ENCODE measurements at regions not wholly inside any gene's neighbourhood (a gene's known extent, or its start where the extent isn't known, plus 50 kb on each side); places are given as distances from the start of the nearest gene placed in this dataset.

DNA sequence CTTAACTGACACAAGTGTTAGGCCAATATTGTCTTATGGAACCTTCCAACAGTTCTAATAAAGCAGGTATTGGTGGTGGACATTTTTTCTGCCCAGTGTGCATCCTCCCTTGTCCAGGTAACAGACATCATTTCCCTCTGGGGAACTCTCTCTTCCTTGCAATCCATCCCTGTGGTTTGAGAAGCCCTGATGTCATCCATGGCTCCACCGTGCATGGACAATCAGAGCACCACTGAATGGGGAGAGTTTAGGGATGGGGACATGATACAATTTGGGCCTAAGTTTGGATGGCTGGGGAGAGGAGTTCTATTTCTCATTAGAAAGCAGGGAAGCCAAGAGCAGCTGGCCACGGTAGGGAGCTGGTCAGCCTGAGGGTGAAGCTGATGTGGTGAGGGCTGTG is 60.2 kb upstream of the ZFP64 start:
- ChIA-PET POLR2A (no interaction called here), CTCF (interaction anchor here (1.3 to 1.4 kb wide), 2 partner anchors 9 kb away, joined by 3 to 7 read pairs; no protein-coding TSS in a partner anchor)
- Histone ChIP-seq H3K27me3 (ENCODE audit: control insufficient read depth, insufficient read depth, low read length) (no peaks in the 10 kb centered on the region), H3K9me3 (ENCODE audit: control insufficient read depth, insufficient read depth, low read length) (no peaks in the 10 kb centered on the region), H3K4me3 (ENCODE audit: low read depth, low read length) (no peak overlapping the region), H3K27ac (ENCODE audit: low read depth, low read length) (no peak overlapping the region)
- TF ChIP-seq, protein P1, sequence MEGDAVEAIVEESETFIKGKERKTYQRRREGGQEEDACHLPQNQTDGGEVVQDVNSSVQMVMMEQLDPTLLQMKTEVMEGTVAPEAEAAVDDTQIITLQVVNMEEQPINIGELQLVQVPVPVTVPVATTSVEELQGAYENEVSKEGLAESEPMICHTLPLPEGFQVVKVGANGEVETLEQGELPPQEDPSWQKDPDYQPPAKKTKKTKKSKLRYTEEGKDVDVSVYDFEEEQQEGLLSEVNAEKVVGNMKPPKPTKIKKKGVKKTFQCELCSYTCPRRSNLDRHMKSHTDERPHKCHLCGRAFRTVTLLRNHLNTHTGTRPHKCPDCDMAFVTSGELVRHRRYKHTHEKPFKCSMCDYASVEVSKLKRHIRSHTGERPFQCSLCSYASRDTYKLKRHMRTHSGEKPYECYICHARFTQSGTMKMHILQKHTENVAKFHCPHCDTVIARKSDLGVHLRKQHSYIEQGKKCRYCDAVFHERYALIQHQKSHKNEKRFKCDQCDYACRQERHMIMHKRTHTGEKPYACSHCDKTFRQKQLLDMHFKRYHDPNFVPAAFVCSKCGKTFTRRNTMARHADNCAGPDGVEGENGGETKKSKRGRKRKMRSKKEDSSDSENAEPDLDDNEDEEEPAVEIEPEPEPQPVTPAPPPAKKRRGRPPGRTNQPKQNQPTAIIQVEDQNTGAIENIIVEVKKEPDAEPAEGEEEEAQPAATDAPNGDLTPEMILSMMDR (IDR thresholded peaks at IDR 0.05; ENCODE audit: low read depth, low read length): no peak
- DNase-seq (ENCODE audit: low read depth, low spot score): no peak

DNA sequence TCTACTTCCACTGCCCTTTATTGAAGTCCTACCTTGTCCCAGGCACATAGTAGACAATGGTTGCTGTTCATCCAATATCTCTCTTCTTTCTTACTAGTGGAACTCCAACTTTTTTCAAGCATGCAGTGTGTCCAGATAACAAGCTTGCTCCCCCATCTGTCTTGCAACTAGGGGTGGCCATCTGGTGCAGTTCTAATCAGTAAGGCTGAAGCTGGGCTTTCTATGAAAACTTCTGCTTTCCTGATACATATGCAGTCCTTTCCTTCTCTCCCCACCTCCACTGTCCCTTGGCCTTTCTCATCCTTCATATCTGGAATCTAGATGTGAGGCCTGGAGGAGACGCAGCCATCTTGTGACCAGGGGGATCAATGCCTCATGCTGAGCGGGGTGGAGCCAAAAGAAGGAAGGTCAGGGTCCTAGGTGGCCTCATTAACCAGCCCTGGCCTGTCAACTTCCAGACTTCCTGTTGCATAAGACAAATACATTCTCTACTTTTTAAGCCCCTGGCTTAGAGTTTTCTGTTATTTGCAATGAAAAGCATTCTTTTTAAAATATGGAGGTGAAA is 59.6 kb upstream of the ZFP64 start:
- Histone ChIP-seq H3K27me3 (ENCODE audit: control insufficient read depth, insufficient read depth, low read length) (no peaks in the 10 kb centered on the region), H3K27ac (ENCODE audit: low read depth, low read length) (no peak overlapping the region)
- CTCF ChIA-PET: interaction anchor here (1.3 kb wide), 1 partner anchor 9 kb away, joined by 3 read pairs; no protein-coding TSS in a partner anchor

DNA sequence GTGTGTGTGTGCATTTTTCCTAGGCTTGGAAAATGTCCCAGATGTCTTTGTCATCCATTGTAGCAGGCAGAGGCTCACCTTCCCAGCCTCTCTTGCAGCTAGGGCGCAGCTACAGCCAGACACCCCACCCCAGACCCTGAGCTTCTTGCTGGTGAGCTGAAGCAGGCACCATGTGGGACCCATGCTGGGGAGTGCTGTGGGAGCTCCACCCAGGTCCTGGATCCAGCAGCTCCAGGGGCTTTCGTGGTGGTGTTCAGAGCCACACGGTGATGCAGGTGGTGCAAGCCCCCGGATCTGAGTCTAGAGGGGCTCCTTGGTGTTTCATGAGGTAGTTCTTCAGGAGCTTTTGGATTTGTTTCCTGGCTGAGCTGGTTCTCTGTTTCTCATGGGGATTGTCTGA is 56.0 kb upstream of the ZFP64 start:
- Histone ChIP-seq H3K4me3 (ENCODE audit: low read depth, low read length) (no peak overlapping the region), H3K27me3 (ENCODE audit: control insufficient read depth, insufficient read depth, low read length) (no peaks in the 10 kb centered on the region), H3K27ac (ENCODE audit: low read depth, low read length) (no peak overlapping the region), H3K9me3 (ENCODE audit: control insufficient read depth, insufficient read depth, low read length) (no peaks in the 10 kb centered on the region)
- TF ChIP-seq, protein P1 (IDR thresholded peaks at IDR 0.05; ENCODE audit: low read depth, low read length): no peak
- DNase-seq (ENCODE audit: low read depth, low spot score): no peak
- CTCF ChIA-PET: no interaction called here
- POLR2A ChIA-PET: no interaction called here

More for the DNA sequence above, 59.6 kb upstream of the ZFP64 start:
- TF ChIP-seq, protein P1 (IDR thresholded peaks at IDR 0.05; ENCODE audit: low read depth, low read length): no peak
- Histone ChIP-seq H3K9me3 (ENCODE audit: control insufficient read depth, insufficient read depth, low read length) (no peaks in the 10 kb centered on the region), H3K4me3 (ENCODE audit: low read depth, low read length) (no peak overlapping the region)
- POLR2A ChIA-PET: no interaction called here
- no peak for DNase-seq (ENCODE audit: low read depth, low spot score)

GRCh38 chr20:52246366-52246765 is 54.8 kb upstream of the ZFP64 start:
- no peak overlapping the region for H3K4me3 ChIP-seq (ENCODE audit: low read depth, low read length)
- CTCF ChIA-PET: interaction anchor here (0.6 to 0.8 kb wide), 2 partner anchors 134 to 782 kb away, joined by 3 to 5 read pairs; no protein-coding TSS in a partner anchor
- POLR2A ChIA-PET: no interaction called here
- H3K9me3 ChIP-seq (ENCODE audit: control insufficient read depth, insufficient read depth, low read length): no peaks in the 10 kb centered on the region
- H3K27me3 ChIP-seq (ENCODE audit: control insufficient read depth, insufficient read depth, low read length): no peaks in the 10 kb centered on the region
- DNase-seq (ENCODE audit: low read depth, low spot score): no peak
- TF ChIP-seq, protein P1 (IDR thresholded peaks at IDR 0.05; ENCODE audit: low read depth, low read length): no peak
- H3K27ac ChIP-seq (ENCODE audit: low read depth, low read length): no peak overlapping the region

- Histone ChIP-seq H3K27me3 (ENCODE audit: control insufficient read depth, insufficient read depth, low read length) (no peaks in the 10 kb centered on the region), H3K27ac (ENCODE audit: low read depth, low read length) (no peak overlapping the region), H3K9me3 (ENCODE audit: control insufficient read depth, insufficient read depth, low read length) (no peaks in the 10 kb centered on the region), H3K4me3 (ENCODE audit: low read depth, low read length) (no peak overlapping the region)
- ChIA-PET POLR2A (no interaction called here), CTCF (no interaction called here)
- no peak for DNase-seq (ENCODE audit: low read depth, low spot score)
- TF ChIP-seq, protein P1 (IDR thresholded peaks at IDR 0.05; ENCODE audit: low read depth, low read length): no peak
Observed at GRCh38 chr20:52244702-52245101, 53.1 kb upstream of the ZFP64 start.

Data from AG04450 (cell line).